ENCODE measurements at regions not wholly inside any gene's neighbourhood (a gene's known extent, or its start where the extent isn't known, plus 50 kb on each side); places are given as distances from the start of the nearest gene placed in this dataset.

DNA sequence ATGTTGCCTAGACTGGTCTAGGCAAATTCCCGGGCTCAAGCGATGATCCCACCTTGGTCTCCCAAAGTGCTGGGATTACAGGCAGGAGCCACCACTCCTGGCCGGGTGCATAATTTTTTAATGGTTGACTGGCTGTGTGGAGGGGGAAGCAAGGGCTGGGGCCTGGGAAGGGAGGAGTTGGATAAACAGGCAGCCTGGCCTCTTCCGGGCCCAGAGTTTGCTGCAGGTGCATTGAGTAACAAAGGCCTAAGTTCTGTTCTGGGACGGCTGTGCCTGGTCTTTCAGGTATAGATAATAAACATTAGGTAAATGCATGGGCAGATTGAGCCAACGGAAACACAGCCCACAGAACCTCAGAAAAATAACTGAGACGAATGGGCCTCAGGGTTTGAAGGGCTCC lies 191.3 kb upstream of the TBX3 start:
- TF ChIP-seq CTCF (IDR thresholded peaks at IDR 0.05), result no peak
- TF ChIP-seq MXI1 (IDR thresholded peaks at IDR 0.05; ENCODE audit: low read depth, low read length), result no peak
- no peak for TF ChIP-seq TAF1 (IDR thresholded peaks at IDR 0.05; ENCODE audit: borderline replicate concordance, low read depth, low read length)
- no peak for TF ChIP-seq RAD21 (IDR thresholded peaks at IDR 0.05; ENCODE audit: low read length)
- TF ChIP-seq, protein P1, sequence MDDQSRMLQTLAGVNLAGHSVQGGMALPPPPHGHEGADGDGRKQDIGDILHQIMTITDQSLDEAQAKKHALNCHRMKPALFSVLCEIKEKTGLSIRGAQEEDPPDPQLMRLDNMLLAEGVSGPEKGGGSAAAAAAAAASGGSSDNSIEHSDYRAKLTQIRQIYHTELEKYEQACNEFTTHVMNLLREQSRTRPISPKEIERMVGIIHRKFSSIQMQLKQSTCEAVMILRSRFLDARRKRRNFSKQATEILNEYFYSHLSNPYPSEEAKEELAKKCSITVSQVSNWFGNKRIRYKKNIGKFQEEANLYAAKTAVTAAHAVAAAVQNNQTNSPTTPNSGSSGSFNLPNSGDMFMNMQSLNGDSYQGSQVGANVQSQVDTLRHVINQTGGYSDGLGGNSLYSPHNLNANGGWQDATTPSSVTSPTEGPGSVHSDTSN (IDR thresholded peaks at IDR 0.05), result no peak
- TF ChIP-seq EP300 (IDR thresholded peaks at IDR 0.05; ENCODE audit: borderline replicate concordance in 1 of 2, low read depth in 1 of 2, low read length in 1 of 2), result no peak
- no peak for TF ChIP-seq RXRA (IDR thresholded peaks at IDR 0.05; ENCODE audit: borderline replicate concordance, low read depth)

Data from SK-N-SH (cell line).